Esophagus (tissue), 2 donors: ENCODE measurements at regions not wholly inside any gene's neighbourhood (a gene's known extent, or its start where the extent isn't known, plus 50 kb on each side); places are given as distances from the start of the nearest gene placed in this dataset.
"Not testable (repeated sequence)": the region's sequence is repeated elsewhere in the genome, so short reads cannot be mapped to it uniquely, and the experiment has no call there.

Experiments
- H3K27ac ChIP-seq, 2 donors: one replicate each; pipeline ENCODE4 v1.5.1; 2013; ENCODE audit warnings: low read depth in 2 of 2, mild to moderate bottlenecking in 2 of 2, inconsistent platforms in 1 of 2, low read length in 1 of 2, moderate library complexity in 1 of 2
- H3K27me3 ChIP-seq, 2 donors: one replicate each; pipeline ENCODE4 v1.6.1; 2013; ENCODE audit warnings: low read length in 2 of 2, control low read depth in 1 of 2, mild to moderate bottlenecking in 1 of 2; ENCODE audit not compliant: insufficient read depth in 2 of 2, control insufficient read depth in 1 of 2
- H3K36me3 ChIP-seq, 2 donors: one replicate each; pipeline ENCODE4 v1.6.1; 2013; ENCODE audit warnings: low read length in 1 of 2; ENCODE audit not compliant: control insufficient read depth in 2 of 2, insufficient read depth in 2 of 2
- H3K4me1 ChIP-seq, 2 donors: one replicate each; pipeline ENCODE4 v1.6.1; 2013; ENCODE audit warnings: low read length in 1 of 2; ENCODE audit not compliant: control insufficient read depth in 2 of 2, insufficient read depth in 2 of 2
- H3K4me3 ChIP-seq, 2 donors: one replicate each; pipeline ENCODE4 v1.5.1; 2013; ENCODE audit warnings: low read length in 2 of 2, mild to moderate bottlenecking in 2 of 2, low read depth in 1 of 2, moderate library complexity in 1 of 2
- H3K9me3 ChIP-seq, 2 donors: one replicate each; pipeline ENCODE4 v1.6.1; 2013; ENCODE audit warnings: mild to moderate bottlenecking in 2 of 2, low read depth in 1 of 2, low read length in 1 of 2, moderate library complexity in 1 of 2; ENCODE audit not compliant: control insufficient read depth in 2 of 2, insufficient read depth in 1 of 2
- WGBS, 2 donors: extraction: QIAGEN DNeasy Blood & Tissue Kit; methylation state at CpG; one replicate each; pipeline ENCODE4 v1.1.7; 2013; 5-methylcytosine and 5-hydroxymethylcytosine counted together
- donor health status: healthy with polysubstance abuse.
- donor health status: Bipolar disorder and iron deficiency.

DNA sequence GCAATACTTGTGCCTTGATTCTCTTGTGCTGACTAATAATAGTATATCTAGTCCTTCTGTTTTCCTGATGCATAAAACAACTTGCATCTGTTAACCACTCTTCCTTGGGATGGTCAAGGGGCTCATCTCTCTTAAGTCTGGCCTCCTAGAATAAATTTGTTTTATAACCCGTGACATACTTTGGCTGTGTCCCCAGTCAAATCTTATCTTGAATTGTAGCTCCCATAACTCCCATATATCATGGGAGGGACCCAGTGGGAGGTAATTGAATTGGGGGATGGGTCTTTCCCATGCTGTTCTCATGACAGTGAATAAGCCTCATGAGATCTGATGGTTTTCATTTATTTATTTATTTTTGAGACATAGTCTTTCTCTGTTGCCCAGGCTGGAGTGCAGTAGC, 146.2 kb downstream of the ALG10 start:
- H3K9me3 ChIP-seq, H3K27me3 ChIP-seq, H3K27ac ChIP-seq, H3K4me3 ChIP-seq, H3K36me3 ChIP-seq, H3K4me1 ChIP-seq: not testable (repeated sequence)
- WGBS, 2 donors = 88 to 92% methylated on average over 1 of the region's 1 CpG

DNA sequence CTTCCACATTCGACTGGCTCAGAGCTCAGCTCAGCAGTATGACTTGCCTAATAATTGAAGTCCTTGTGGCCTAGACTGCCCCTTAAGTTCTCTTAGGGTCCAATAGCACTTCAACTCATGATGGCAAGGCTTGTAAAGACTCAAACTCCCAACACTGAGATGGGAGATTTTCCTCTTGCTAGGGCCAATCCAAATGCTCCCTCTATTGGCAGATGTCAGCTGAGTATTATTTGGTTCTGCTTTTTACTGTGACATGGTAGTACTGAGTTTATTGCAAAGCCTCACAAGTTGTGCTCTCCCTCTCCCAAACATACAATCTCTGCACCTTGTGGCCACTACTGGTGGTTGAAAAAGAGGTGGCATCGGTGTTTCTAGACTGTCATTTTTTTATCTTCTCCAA, 164.2 kb downstream of the ALG10 start:
- Histone ChIP-seq H3K9me3 (no peaks in the 10 kb centered on the region), H3K36me3 (no peaks in the 10 kb centered on the region), H3K27me3 (no peaks in the 10 kb centered on the region), H3K4me3 (no peak overlapping the region), H3K4me1 (no peaks in the 10 kb centered on the region), H3K27ac (no peak overlapping the region)
- WGBS, 2 donors = 67 to 68% methylated on average over 2 of the region's 2 CpGs

GRCh38 chr12:34188974-34189373, 166.7 kb downstream of the ALG10 start:
- no peaks in the 10 kb centered on the region for H3K4me1 ChIP-seq
- H3K27me3 ChIP-seq = peaks cover 0 to 2% of the 10 kb centered on the region in 2 donors
- no peak overlapping the region for H3K4me3 ChIP-seq
- H3K9me3 ChIP-seq = peaks cover 0 to 2% of the 10 kb centered on the region in 2 donors
- no peak overlapping the region for H3K27ac ChIP-seq
- 66 to 74% methylated on average over 1 of the region's 1 CpG for WGBS, 2 donors
- H3K36me3 ChIP-seq = no peaks in the 10 kb centered on the region

GRCh38 chr12:34190054-34190453, 167.8 kb downstream of the ALG10 start:
- WGBS, 2 donors = 83 to 85% methylated on average over 1 of the region's 1 CpG
- no peak overlapping the region for H3K27ac ChIP-seq
- no peaks in the 10 kb centered on the region for H3K4me1 ChIP-seq
- no peaks in the 10 kb centered on the region for H3K36me3 ChIP-seq
- H3K27me3 ChIP-seq = peaks cover 0 to 2% of the 10 kb centered on the region in 2 donors
- H3K4me3 ChIP-seq = no peak overlapping the region
- H3K9me3 ChIP-seq = peaks cover 0 to 2% of the 10 kb centered on the region in 2 donors

GRCh38 chr12:34198924-34199323, 176.6 kb downstream of the ALG10 start:
- H3K4me3 ChIP-seq = no peak overlapping the region
- no peak overlapping the region for H3K27ac ChIP-seq
- H3K36me3 ChIP-seq = no peaks in the 10 kb centered on the region
- H3K9me3 ChIP-seq = no peaks in the 10 kb centered on the region
- WGBS, 2 donors = 68 to 69% methylated on average over 7 of the region's 7 CpGs
- no peaks in the 10 kb centered on the region for H3K27me3 ChIP-seq
- no peaks in the 10 kb centered on the region for H3K4me1 ChIP-seq

GRCh38 chr12:34203866-34204620, 181.7 kb downstream of the ALG10 start:
- H3K27ac ChIP-seq = no peak overlapping the region
- H3K27me3 ChIP-seq = no peaks in the 10 kb centered on the region
- H3K9me3 ChIP-seq = peaks cover 14 to 19% of the 10 kb centered on the region in 2 donors
- H3K4me3 ChIP-seq = no peak overlapping the region
- WGBS, 2 donors = 81 to 85% methylated on average over 27 of the region's 27 CpGs
- no peaks in the 10 kb centered on the region for H3K36me3 ChIP-seq
- H3K4me1 ChIP-seq = no peaks in the 10 kb centered on the region

DNA sequence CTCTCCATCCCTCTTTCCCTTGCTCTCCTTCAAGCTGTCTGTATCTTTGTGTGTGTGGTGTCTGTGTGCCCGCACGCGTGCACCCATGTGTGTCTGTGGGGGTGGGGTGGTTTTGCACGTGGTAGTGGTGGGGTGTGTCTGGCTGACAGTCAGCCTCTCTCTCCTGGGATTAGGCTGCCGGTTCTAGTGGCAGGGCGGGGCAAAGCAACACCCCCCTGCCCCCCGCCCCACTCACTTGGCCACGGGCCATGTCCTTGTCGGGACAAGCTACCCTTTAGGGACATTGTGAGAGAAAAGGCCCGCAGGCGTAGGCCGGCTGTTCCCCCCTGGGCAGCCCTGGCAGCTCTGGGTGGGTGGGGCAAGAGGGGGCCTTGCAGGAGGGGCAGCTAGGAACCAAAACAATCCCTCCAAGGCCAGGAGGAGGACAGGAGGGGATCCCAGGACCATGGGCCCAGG, 182.6 kb downstream of the ALG10 start:
- Histone ChIP-seq H3K27me3 (no peaks in the 10 kb centered on the region), H3K36me3 (no peaks in the 10 kb centered on the region), H3K9me3 (peaks cover 19% of the 10 kb centered on the region in 2 donors), H3K4me3 (no peak overlapping the region), H3K4me1 (no peaks in the 10 kb centered on the region), H3K27ac (no peak overlapping the region)
- 76 to 89% methylated on average over 10 to 12 of the region's 12 CpGs for WGBS, 2 donors

DNA sequence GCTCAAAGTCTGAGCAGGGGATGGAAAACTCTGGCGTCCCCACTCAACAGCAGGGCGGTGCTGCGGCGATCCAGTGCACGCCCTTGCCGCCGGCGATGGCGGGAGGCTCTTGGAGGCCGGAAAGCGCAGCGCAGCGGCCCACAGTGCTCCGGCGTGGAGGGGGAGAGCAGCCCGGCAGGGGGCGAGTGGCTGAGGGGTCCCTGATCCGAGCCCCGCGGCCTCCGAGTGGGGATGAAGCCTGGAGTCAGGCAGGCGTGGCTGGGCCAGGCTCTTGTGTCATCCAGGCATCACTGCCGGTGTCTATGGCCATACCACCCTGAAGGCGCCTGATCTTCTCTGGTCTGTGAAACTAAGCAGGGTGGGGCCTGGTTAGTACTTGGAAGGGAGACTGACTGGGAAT, 183.1 kb downstream of the ALG10 start:
- no peaks in the 10 kb centered on the region for H3K27me3 ChIP-seq
- WGBS, 2 donors = 92 to 93% methylated on average over 24 of the region's 24 CpGs

GRCh38 chr12:34206061-34206785, 183.9 kb downstream of the ALG10 start:
- 69 to 79% methylated on average over 18 of the region's 18 CpGs for WGBS, 2 donors
- H3K27me3 ChIP-seq = no peaks in the 10 kb centered on the region
- H3K36me3 ChIP-seq = no peaks in the 10 kb centered on the region
- H3K9me3 ChIP-seq = peaks cover 22 to 26% of the 10 kb centered on the region in 2 donors
- no peak overlapping the region for H3K27ac ChIP-seq
- H3K4me3 ChIP-seq = no peak overlapping the region
- H3K4me1 ChIP-seq = no peaks in the 10 kb centered on the region

More for the DNA sequence above, 183.1 kb downstream of the ALG10 start:
- Histone ChIP-seq H3K9me3 (peaks cover 19 to 23% of the 10 kb centered on the region in 2 donors), H3K36me3 (no peaks in the 10 kb centered on the region), H3K4me3 (no peak overlapping the region), H3K4me1 (no peaks in the 10 kb centered on the region), H3K27ac (no peak overlapping the region)
